ENCODE measurements at regions not wholly inside any gene's neighbourhood (a gene's known extent, or its start where the extent isn't known, plus 50 kb on each side); places are given as distances from the start of the nearest gene placed in this dataset.

DNA sequence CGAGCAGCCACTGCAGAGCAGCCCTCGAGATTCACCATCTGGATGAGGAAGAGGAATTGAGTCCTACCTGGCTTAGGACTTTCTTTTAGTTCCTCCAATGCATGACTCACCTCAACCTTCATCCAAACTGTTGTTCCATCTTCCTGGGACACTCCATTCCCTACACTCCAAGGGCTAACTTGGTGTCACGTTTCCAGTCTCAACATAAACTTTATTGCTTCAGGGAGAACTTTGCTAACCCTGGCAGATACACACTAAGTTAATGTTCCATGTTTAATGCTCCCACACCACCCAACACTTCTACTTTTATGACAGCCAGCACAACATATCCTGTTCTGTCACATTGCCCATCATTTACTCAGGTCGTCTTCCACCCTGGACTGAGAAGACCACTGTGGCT is 164.4 kb downstream of the RBM26 start:
- Mint-ChIP-seq H3K9me3 (ENCODE audit: low read depth, unreplicated experiment) (no peaks in the 10 kb centered on the region), H3K36me3 (ENCODE audit: insufficient read depth, unreplicated experiment) (no peaks in the 10 kb centered on the region), H3K4me3 (ENCODE audit: low read depth, unreplicated experiment) (no peak overlapping the region), H3K27ac (ENCODE audit: unreplicated experiment) (no peak overlapping the region), H3K4me1 (ENCODE audit: low read depth, unreplicated experiment) (no peaks in the 10 kb centered on the region), H3K27me3 (ENCODE audit: unreplicated experiment) (no peaks in the 10 kb centered on the region)
- no TSS peak for BruUV-seq (replicated peaks)
- TF ChIP-seq, protein P1, sequence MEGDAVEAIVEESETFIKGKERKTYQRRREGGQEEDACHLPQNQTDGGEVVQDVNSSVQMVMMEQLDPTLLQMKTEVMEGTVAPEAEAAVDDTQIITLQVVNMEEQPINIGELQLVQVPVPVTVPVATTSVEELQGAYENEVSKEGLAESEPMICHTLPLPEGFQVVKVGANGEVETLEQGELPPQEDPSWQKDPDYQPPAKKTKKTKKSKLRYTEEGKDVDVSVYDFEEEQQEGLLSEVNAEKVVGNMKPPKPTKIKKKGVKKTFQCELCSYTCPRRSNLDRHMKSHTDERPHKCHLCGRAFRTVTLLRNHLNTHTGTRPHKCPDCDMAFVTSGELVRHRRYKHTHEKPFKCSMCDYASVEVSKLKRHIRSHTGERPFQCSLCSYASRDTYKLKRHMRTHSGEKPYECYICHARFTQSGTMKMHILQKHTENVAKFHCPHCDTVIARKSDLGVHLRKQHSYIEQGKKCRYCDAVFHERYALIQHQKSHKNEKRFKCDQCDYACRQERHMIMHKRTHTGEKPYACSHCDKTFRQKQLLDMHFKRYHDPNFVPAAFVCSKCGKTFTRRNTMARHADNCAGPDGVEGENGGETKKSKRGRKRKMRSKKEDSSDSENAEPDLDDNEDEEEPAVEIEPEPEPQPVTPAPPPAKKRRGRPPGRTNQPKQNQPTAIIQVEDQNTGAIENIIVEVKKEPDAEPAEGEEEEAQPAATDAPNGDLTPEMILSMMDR (IDR thresholded peaks at IDR 0.05; ENCODE audit: unreplicated experiment): no peak
- intact Hi-C loops (cut with micrococcal nuclease; ENCODE audit: unreplicated experiment): no loop called here
- DNase-seq: no peak
- CTCF ChIA-PET: no interaction called here

DNA sequence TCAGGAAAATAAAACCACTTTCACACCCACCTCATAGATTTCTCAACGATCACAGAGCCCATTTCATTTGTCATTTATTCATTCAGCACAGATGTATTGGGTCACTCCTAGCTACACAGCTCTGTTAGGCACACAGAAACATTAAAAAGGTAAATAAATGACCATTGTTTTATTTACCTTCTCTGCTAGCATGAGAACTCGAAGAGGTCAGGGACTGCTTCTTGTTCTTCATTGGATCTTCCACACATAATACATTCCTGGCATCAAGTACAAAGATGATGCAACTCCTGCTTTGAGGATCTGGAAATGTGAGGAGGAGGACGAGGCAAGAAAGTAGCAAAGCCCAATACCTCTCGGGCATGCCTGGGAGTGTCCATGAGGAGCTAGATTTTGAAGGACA is 168.1 kb downstream of the RBM26 start:
- intact Hi-C loops (cut with micrococcal nuclease; ENCODE audit: unreplicated experiment): no loop called here
- TF ChIP-seq, protein P1 (IDR thresholded peaks at IDR 0.05; ENCODE audit: unreplicated experiment): no peak

DNA sequence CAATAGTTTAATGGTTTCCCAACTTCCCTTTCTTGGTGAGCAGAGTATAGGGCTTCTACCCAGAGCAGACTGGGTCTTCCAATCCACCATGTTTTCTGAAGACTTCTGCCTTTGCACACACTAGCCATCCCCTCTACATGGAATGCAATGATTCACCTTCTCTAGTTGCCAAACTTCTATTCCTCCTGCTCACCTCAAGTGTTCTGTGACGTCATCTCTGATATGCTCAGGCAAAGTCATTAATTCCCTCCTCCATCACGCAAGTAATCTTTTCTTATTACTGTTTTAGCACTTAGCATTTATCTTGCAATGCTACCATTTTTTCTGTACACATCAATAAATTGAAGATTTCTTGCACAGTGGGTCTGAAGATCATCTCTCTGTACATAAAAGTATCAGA is 174.2 kb downstream of the RBM26 start:
- DNase-seq: no peak
- TF ChIP-seq, protein P1 (IDR thresholded peaks at IDR 0.05; ENCODE audit: unreplicated experiment): no peak
- Mint-ChIP-seq H3K4me1 (ENCODE audit: low read depth, unreplicated experiment) (peaks cover 9% of the 10 kb centered on the region), H3K27ac (ENCODE audit: unreplicated experiment) (no peak overlapping the region), H3K27me3 (ENCODE audit: unreplicated experiment) (no peaks in the 10 kb centered on the region), H3K4me3 (ENCODE audit: low read depth, unreplicated experiment) (no peak overlapping the region), H3K36me3 (ENCODE audit: insufficient read depth, unreplicated experiment) (no peaks in the 10 kb centered on the region), H3K9me3 (ENCODE audit: low read depth, unreplicated experiment) (peaks cover 2% of the 10 kb centered on the region)
- CTCF ChIA-PET: no interaction called here
- intact Hi-C loops (cut with micrococcal nuclease; ENCODE audit: unreplicated experiment): no loop called here
- BruUV-seq (replicated peaks): no TSS peak

More for the DNA sequence above, 168.1 kb downstream of the RBM26 start:
- Mint-ChIP-seq H3K4me3 (ENCODE audit: low read depth, unreplicated experiment) (no peak overlapping the region), H3K9me3 (ENCODE audit: low read depth, unreplicated experiment) (peaks cover 2% of the 10 kb centered on the region), H3K36me3 (ENCODE audit: insufficient read depth, unreplicated experiment) (no peaks in the 10 kb centered on the region), H3K4me1 (ENCODE audit: low read depth, unreplicated experiment) (no peaks in the 10 kb centered on the region), H3K27ac (ENCODE audit: unreplicated experiment) (no peak overlapping the region), H3K27me3 (ENCODE audit: unreplicated experiment) (no peaks in the 10 kb centered on the region)
- DNase-seq: no peak
- CTCF ChIA-PET: no interaction called here
- no TSS peak for BruUV-seq (replicated peaks)

DNA sequence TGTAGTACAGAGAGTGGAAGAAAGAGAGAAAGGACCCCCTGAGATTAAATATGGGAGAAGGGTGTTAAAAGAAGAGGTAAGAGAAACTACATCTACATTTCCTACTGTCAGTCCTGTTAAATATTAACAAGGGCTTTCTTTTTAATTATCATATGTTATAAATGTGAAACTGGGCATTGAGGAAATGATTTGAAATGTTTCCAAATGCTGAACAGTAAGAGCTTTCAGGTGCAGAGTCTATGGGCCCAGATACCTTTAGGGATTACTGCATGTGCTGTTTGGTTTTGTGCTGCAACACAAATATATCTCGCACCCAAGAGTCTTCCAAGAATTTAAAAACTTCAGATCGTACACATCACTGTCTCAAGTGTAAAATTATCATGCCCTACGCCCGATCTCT is 176.3 kb downstream of the RBM26 start:
- CTCF ChIA-PET: no interaction called here
- peaks cover 9% of the 10 kb centered on the region for H3K4me1 Mint-ChIP-seq (ENCODE audit: low read depth, unreplicated experiment)
- no peaks in the 10 kb centered on the region for H3K27me3 Mint-ChIP-seq (ENCODE audit: unreplicated experiment)
- no TSS peak for BruUV-seq (replicated peaks)
- no peak overlapping the region for H3K4me3 Mint-ChIP-seq (ENCODE audit: low read depth, unreplicated experiment)
- TF ChIP-seq, protein P1 (IDR thresholded peaks at IDR 0.05; ENCODE audit: unreplicated experiment): no peak
- no peaks in the 10 kb centered on the region for H3K36me3 Mint-ChIP-seq (ENCODE audit: insufficient read depth, unreplicated experiment)
- no peaks in the 10 kb centered on the region for H3K9me3 Mint-ChIP-seq (ENCODE audit: low read depth, unreplicated experiment)
- H3K27ac Mint-ChIP-seq (ENCODE audit: unreplicated experiment): no peak overlapping the region
- no peak for DNase-seq
- intact Hi-C loops (cut with micrococcal nuclease; ENCODE audit: unreplicated experiment): no loop called here
